Liver (tissue), 8 donors: ENCODE measurements at regions not wholly inside any gene's neighbourhood (a gene's known extent, or its start where the extent isn't known, plus 50 kb on each side); places are given as distances from the start of the nearest gene placed in this dataset.

Experiments
- DNase-seq: peaks from one replicate; pipeline ENCODE4 v3.0.0-alpha.2; 2017; ENCODE audit warnings: low spot score
- H3K27ac ChIP-seq, 2 donors: one replicate each; pipeline ENCODE4 v1.7.0; 2013; ENCODE audit warnings: inconsistent platforms in 2 of 2, low read length in 2 of 2, control low read depth in 1 of 2, low read depth in 1 of 2, mild to moderate bottlenecking in 1 of 2
- H3K27me3 ChIP-seq, 4 donors: one replicate each; pipeline versions ENCODE4 v1.6.1 to v1.7.0; 2013; ENCODE audit warnings: low read length in 3 of 4, inconsistent platforms in 1 of 4, mild to moderate bottlenecking in 1 of 4, moderate library complexity in 1 of 4; ENCODE audit not compliant: control insufficient read depth in 4 of 4, insufficient read depth in 4 of 4
- H3K36me3 ChIP-seq, 4 donors: one replicate each; pipeline versions ENCODE4 v1.6.1 to v1.7.0; 2013; ENCODE audit warnings: low read length in 3 of 4, mild to moderate bottlenecking in 3 of 4, low read depth in 1 of 4, moderate library complexity in 1 of 4; ENCODE audit not compliant: control insufficient read depth in 4 of 4, insufficient read depth in 3 of 4
- H3K4me1 ChIP-seq, 4 donors: one replicate each; pipeline versions ENCODE4 v1.6.1 to v1.7.0; 2013; ENCODE audit warnings: low read length in 3 of 4, mild to moderate bottlenecking in 3 of 4, moderate library complexity in 1 of 4; ENCODE audit not compliant: control insufficient read depth in 4 of 4, insufficient read depth in 4 of 4
- H3K4me3 ChIP-seq, 3 donors: one replicate each; pipeline versions ENCODE4 v1.6.1 to v1.7.0; 2013; ENCODE audit warnings: low read length in 3 of 3, control low read depth in 1 of 3, low read depth in 1 of 3, mild to moderate bottlenecking in 1 of 3
- H3K9ac ChIP-seq, 2 donors: one replicate each; pipeline ENCODE4 v1.7.0; 2013; ENCODE audit warnings: low read length in 2 of 2, mild to moderate bottlenecking in 2 of 2, moderate library complexity in 2 of 2, control low read depth in 1 of 2, low read depth in 1 of 2
- H3K9me3 ChIP-seq, 4 donors: one replicate each; pipeline versions ENCODE4 v1.6.1 to v1.7.0; 2013; ENCODE audit warnings: low read length in 3 of 4; ENCODE audit not compliant: control insufficient read depth in 4 of 4
- ATF3 ChIP-seq: IDR thresholded peaks from 2 replicates; pipeline ENCODE4 v1.6.1; 2016; ENCODE audit warnings: antibody characterized with exemption
- CTCF ChIP-seq: fragments of 150-350 bp; IDR thresholded peaks from 2 replicates; pipeline ENCODE4 v1.5.1; 2017; ENCODE audit warnings: improper control_type of control experiment, low read depth, low read length; ENCODE audit not compliant: missing input control
- EGR1 ChIP-seq, 2 donors: IDR thresholded peaks; 2 replicates each; pipeline ENCODE4 v1.6.1; 2016 to 2018; ENCODE audit warnings: antibody characterized with exemption in 2 of 2, low read depth in 2 of 2
- FOXA1 ChIP-seq: IDR thresholded peaks from 2 replicates; pipeline ENCODE4 v1.6.1; 2016; ENCODE audit warnings: antibody characterized with exemption
- FOXA2 ChIP-seq: IDR thresholded peaks from 2 replicates; pipeline ENCODE4 v1.6.1; 2016; ENCODE audit warnings: antibody characterized with exemption
- GABPA ChIP-seq, 2 donors: IDR thresholded peaks in 1 of 2; conservative IDR thresholded peaks in 1 of 2; 2 replicates each; pipeline ENCODE4 v1.6.1; 2016; ENCODE audit warnings: antibody characterized with exemption in 2 of 2, mild to moderate bottlenecking in 1 of 2, moderate library complexity in 1 of 2
- HNF4A ChIP-seq, 2 donors: conservative IDR thresholded peaks; 2 replicates each; pipeline ENCODE4 v1.6.1; 2016; ENCODE audit warnings: antibody characterized with exemption in 2 of 2, mild to moderate bottlenecking in 2 of 2
- HNF4G ChIP-seq: IDR thresholded peaks from 2 replicates; pipeline ENCODE4 v1.6.1; 2016; ENCODE audit warnings: antibody characterized with exemption
- MAX ChIP-seq: IDR thresholded peaks from 2 replicates; pipeline ENCODE4 v1.6.1; 2016; ENCODE audit warnings: antibody characterized with exemption
- NR2F2 ChIP-seq: IDR thresholded peaks from 2 replicates; pipeline ENCODE4 v1.6.1; 2016; ENCODE audit warnings: antibody characterized with exemption
- REST ChIP-seq: IDR thresholded peaks from 2 replicates; pipeline ENCODE4 v1.6.1; 2016; ENCODE audit warnings: antibody characterized with exemption, mild to moderate bottlenecking
- RXRA ChIP-seq, 2 donors: IDR thresholded peaks; 2 replicates each; pipeline ENCODE4 v1.6.1; 2017 to 2018; ENCODE audit warnings: antibody characterized with exemption in 2 of 2, mild to moderate bottlenecking in 1 of 2
- SP1 ChIP-seq: IDR thresholded peaks from 2 replicates; pipeline ENCODE4 v1.6.1; 2018; ENCODE audit warnings: antibody characterized with exemption, mild to moderate bottlenecking
- YY1 ChIP-seq: IDR thresholded peaks from 2 replicates; pipeline ENCODE4 v1.6.1; 2016; ENCODE audit warnings: antibody characterized with exemption, mild to moderate bottlenecking
- ZBTB33 ChIP-seq: IDR thresholded peaks from 2 replicates; pipeline ENCODE4 v1.6.1; 2016; ENCODE audit warnings: antibody characterized with exemption
- WGBS: extraction: QIAGEN DNeasy Blood & Tissue Kit; methylation state at CpG from one replicate; pipeline ENCODE4 v1.1.7; 2013; 5-methylcytosine and 5-hydroxymethylcytosine counted together
- donor health status: healthy.
- donor health status: healthy.
- donor health status: healthy.
- donor health status: healthy.
- donor health status: healthy.

GRCh38 chr15:93221759-93222158, 132.7 kb upstream of the RGMA start:
- WGBS, result 40% methylated on average over 4 of the region's 4 CpGs
- no peak for DNase-seq
- no peak overlapping the region for H3K4me3 ChIP-seq
- no peak overlapping the region for H3K27ac ChIP-seq
- H3K9ac ChIP-seq, result no peak overlapping the region
- no peaks in the 10 kb centered on the region for H3K9me3 ChIP-seq
- TF ChIP-seq SP1, result no peak
- H3K27me3 ChIP-seq, result no peaks in the 10 kb centered on the region
- H3K36me3 ChIP-seq, result no peaks in the 10 kb centered on the region
- H3K4me1 ChIP-seq, result no peaks in the 10 kb centered on the region

- 62% methylated on average over 2 of the region's 2 CpGs for WGBS
- no peaks in the 10 kb centered on the region for H3K4me1 ChIP-seq
These were observed 130.9 kb upstream of the RGMA start for GRCh38 chr15:93219859-93220420.

GRCh38 chr15:93217343-93217742, 128.3 kb upstream of the RGMA start:
- Histone ChIP-seq H3K27me3 (no peaks in the 10 kb centered on the region), H3K27ac (no peak overlapping the region), H3K36me3 (no peaks in the 10 kb centered on the region), H3K9me3 (no peaks in the 10 kb centered on the region), H3K9ac (no peak overlapping the region), H3K4me1 (no peaks in the 10 kb centered on the region), H3K4me3 (no peak overlapping the region)
- no peak for TF ChIP-seq CTCF
- TF ChIP-seq MAX, result no peak
- no peak for TF ChIP-seq SP1
- no peak for TF ChIP-seq FOXA1
- no peak for TF ChIP-seq YY1
- no peak for TF ChIP-seq HNF4A (conservative IDR thresholded peaks at IDR 0.05)
- no peak for TF ChIP-seq NR2F2
- no peak for TF ChIP-seq ATF3
- TF ChIP-seq ZBTB33, result no peak
- TF ChIP-seq FOXA2, result no peak
- no peak for TF ChIP-seq REST
- no peak for TF ChIP-seq EGR1 (IDR thresholded peaks at IDR 0.05; ENCODE audit: low read depth in 2 of 2)
- TF ChIP-seq HNF4G, result no peak
- no peak for TF ChIP-seq RXRA (IDR thresholded peaks at IDR 0.05)
- no peak for DNase-seq
- WGBS, result 72% methylated on average over 1 of the region's 1 CpG

More at GRCh38 chr15:93219859-93220420, 130.9 kb upstream of the RGMA start:
- Histone ChIP-seq H3K4me3 (no peak overlapping the region), H3K27me3 (no peaks in the 10 kb centered on the region), H3K9ac (no peak overlapping the region), H3K9me3 (no peaks in the 10 kb centered on the region), H3K27ac (no peak overlapping the region), H3K36me3 (no peaks in the 10 kb centered on the region)
- no peak for TF ChIP-seq GABPA (IDR thresholded peaks at IDR 0.05 in 1 of 2, conservative IDR thresholded peaks at IDR 0.05 in 1 of 2)
- no peak for TF ChIP-seq EGR1 (IDR thresholded peaks at IDR 0.05; ENCODE audit: low read depth in 2 of 2)
- TF ChIP-seq ATF3, result no peak
- no peak for DNase-seq
